ENCODE measurements at regions not wholly inside any gene's neighbourhood (a gene's known extent, or its start where the extent isn't known, plus 50 kb on each side); places are given as distances from the start of the nearest gene placed in this dataset.

DNA sequence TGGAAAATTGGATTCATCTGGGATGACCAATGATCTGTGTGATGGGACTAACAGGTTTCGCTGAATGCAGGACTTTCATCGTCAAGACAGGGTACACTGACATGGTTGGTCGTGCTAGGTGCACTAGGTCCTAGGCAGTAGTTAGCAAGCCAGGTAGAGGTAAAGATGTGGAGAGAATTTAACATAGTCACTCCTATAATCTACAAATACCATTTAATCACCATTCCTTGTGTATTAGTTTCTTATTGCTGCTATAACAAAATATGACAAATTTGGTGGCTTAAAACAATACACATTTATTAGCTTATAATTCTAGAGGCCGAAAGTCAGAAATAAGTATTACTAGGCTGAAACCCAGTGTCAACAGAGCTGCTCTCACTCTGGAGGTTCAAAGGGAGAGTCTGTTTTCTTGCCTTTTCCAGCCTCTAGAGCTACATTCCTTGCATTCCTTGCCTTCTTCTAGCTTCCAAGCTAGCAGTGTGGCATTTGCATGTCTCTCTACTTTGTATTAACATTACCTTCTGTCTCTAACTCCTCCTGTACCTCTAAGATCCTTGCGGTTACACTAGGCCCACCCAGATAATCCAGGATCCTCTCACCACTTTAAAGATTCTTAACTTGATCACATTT is 98.7 kb upstream of the GRIA3 start:
- TF ChIP-seq, protein P1, sequence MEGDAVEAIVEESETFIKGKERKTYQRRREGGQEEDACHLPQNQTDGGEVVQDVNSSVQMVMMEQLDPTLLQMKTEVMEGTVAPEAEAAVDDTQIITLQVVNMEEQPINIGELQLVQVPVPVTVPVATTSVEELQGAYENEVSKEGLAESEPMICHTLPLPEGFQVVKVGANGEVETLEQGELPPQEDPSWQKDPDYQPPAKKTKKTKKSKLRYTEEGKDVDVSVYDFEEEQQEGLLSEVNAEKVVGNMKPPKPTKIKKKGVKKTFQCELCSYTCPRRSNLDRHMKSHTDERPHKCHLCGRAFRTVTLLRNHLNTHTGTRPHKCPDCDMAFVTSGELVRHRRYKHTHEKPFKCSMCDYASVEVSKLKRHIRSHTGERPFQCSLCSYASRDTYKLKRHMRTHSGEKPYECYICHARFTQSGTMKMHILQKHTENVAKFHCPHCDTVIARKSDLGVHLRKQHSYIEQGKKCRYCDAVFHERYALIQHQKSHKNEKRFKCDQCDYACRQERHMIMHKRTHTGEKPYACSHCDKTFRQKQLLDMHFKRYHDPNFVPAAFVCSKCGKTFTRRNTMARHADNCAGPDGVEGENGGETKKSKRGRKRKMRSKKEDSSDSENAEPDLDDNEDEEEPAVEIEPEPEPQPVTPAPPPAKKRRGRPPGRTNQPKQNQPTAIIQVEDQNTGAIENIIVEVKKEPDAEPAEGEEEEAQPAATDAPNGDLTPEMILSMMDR (IDR thresholded peaks at IDR 0.05; ENCODE audit: insufficient read depth, low read length, poor library complexity, severe bottlenecking), result no peak
- TF ChIP-seq EZH2phosphoT487 (conservative IDR thresholded peaks at IDR 0.05; ENCODE audit: low read length), result no peak
